Kidney (tissue), 13 donors: ENCODE measurements at regions not wholly inside any gene's neighbourhood (a gene's known extent, or its start where the extent isn't known, plus 50 kb on each side); places are given as distances from the start of the nearest gene placed in this dataset.
A peak's percentile ranks its signal among the peaks of the same experiment; 100 is the strongest.

Source experiments
- DNase-seq, 5 donors: peaks; one replicate each; pipeline ENCODE4 v3.0.0-alpha.2; 2013 to 2020
- FAIRE-seq: peaks from 2 replicates; lab custom pipeline; 2012; peaks lifted over from hg19 to GRCh38; lab: Jason Lieb, UNC
- H3K27ac ChIP-seq, 2 donors: one replicate each; pipeline ENCODE4 v1.7.0; 2013; ENCODE audit warnings: low read depth in 2 of 2, low read length in 2 of 2, inconsistent platforms in 1 of 2
- H3K27me3 ChIP-seq: one replicate; pipeline ENCODE4 v1.7.1; 2013; ENCODE audit warnings: low read length, inconsistent platforms; ENCODE audit not compliant: control insufficient read depth, insufficient read depth
- H3K36me3 ChIP-seq, 3 donors: one replicate each; pipeline versions ENCODE4 v1.7.0 to v1.7.1; 2013; ENCODE audit warnings: low read length in 3 of 3, control low read depth in 1 of 3, inconsistent platforms in 1 of 3; ENCODE audit not compliant: insufficient read depth in 3 of 3, control insufficient read depth in 2 of 3
- H3K4me1 ChIP-seq, 3 donors: one replicate each; pipeline versions ENCODE4 v1.7.0 to v1.7.1; 2013; ENCODE audit warnings: low read length in 3 of 3, inconsistent platforms in 1 of 3, low read depth in 1 of 3; ENCODE audit not compliant: control insufficient read depth in 2 of 3, insufficient read depth in 2 of 3
- H3K4me3 ChIP-seq, 3 donors: one replicate each; pipeline versions ENCODE4 v1.7.0 to v1.8.1; 2013; ENCODE audit warnings: low read length in 3 of 3, control low read depth in 1 of 3, inconsistent platforms in 1 of 3
- H3K9ac ChIP-seq, 3 donors: one replicate each; pipeline versions ENCODE4 v1.7.0 to v1.7.1; 2013; ENCODE audit warnings: low read length in 3 of 3, control low read depth in 1 of 3, inconsistent platforms in 1 of 3
- H3K9me3 ChIP-seq, 3 donors: one replicate each; pipeline versions ENCODE4 v1.7.0 to v1.7.1; 2013; ENCODE audit warnings: low read length in 3 of 3, control low read depth in 1 of 3, inconsistent platforms in 1 of 3; ENCODE audit not compliant: control insufficient read depth in 2 of 3, insufficient read depth in 1 of 3
- CTCF ChIP-seq: IDR thresholded peaks from 3 replicates; pipeline ENCODE4 v1.5.1; 2012; ENCODE audit warnings: mild to moderate bottlenecking, moderate library complexity, borderline replicate concordance; ENCODE audit not compliant: insufficient read depth; ENCODE audit errors: extremely low read depth
- intact Hi-C: fragments of 100-400 bp; cut with DNase I; formaldehyde crosslinking; loops from one replicate; pipeline ENCODE4 v1.11.1; 2022
- donor health status: control.
- donor health status: control.
- donor health status: control.
- donor health status: control.
- donor health status: control.
- donor health status: DM: yes; HTN: yes; CAD: no.
- donor health status: Normal renal cell carcinoma (clear cell type).

DNA sequence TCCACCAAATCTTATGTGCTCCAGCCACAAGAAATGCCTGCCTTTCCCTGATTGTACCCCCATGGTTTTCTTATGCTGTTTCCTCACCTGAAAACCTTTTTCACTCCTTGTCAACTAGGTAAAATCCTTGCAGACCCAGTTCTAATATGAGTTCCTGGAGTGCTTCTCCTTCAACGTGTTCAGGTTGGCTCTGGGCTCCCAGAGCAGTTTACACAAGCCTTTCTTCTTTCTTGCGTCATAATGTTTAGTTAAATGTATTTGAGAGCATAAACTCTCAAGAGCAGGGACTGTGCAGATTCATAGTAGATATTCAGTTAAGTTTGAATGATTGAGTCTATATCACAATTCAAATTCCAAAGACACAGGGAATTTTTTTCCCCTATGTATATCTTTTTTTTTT, 484.8 kb upstream of the CCDC196 start:
- no peak for TF ChIP-seq CTCF
- H3K9ac ChIP-seq: no peak overlapping the region
- DNase-seq (no peak), FAIRE-seq (no peak)
- H3K27ac ChIP-seq: no peak overlapping the region
- peaks cover 0 to 8% (median 0%) of the 10 kb centered on the region in 3 donors for H3K9me3 ChIP-seq
- intact Hi-C loops: no loop called here
- no peak overlapping the region for H3K4me3 ChIP-seq
- no peaks in the 10 kb centered on the region for H3K27me3 ChIP-seq
- no peaks in the 10 kb centered on the region for H3K36me3 ChIP-seq
- no peaks in the 10 kb centered on the region for H3K4me1 ChIP-seq

- no peak for FAIRE-seq
- no peak overlapping the region for H3K9ac ChIP-seq
- H3K4me3 ChIP-seq: no peak overlapping the region
- H3K36me3 ChIP-seq: no peaks in the 10 kb centered on the region
- H3K9me3 ChIP-seq: peaks cover 0 to 8% (median 0%) of the 10 kb centered on the region in 3 donors
- intact Hi-C loops: no loop called here
- DNase-seq: no peak
- no peaks in the 10 kb centered on the region for H3K27me3 ChIP-seq
- no peaks in the 10 kb centered on the region for H3K4me1 ChIP-seq
- no peak for TF ChIP-seq CTCF
- no peak overlapping the region for H3K27ac ChIP-seq
Observed at GRCh38 chr14:66003082-66003730, 483.0 kb upstream of the CCDC196 start.

DNA sequence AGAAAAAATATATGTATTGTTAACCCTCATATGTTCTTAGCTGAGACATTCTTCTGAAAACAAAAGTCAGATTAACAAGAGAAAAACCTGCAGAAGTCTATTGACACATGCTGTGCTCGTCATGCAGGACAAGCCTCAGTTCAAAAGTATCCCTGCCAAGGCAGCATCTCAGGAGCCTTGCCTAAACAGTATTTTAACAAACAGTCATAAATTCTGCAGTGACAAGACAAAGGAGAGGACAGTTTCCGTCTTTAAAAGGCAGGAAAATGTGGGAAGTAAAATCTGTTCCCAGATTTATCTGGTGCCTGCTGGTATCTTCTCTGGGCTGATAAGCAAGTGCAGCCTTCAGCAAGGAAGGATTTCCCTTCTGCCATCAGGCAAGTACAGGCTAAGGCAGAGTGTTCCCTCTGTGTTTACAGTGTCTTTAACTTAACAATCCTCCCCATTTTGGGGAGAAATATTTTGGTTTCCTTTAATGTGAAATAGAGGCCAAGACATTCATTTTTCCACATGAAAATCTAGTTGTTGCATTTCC, 480.2 kb upstream of the CCDC196 start:
- peaks cover 0 to 5% (median 0%) of the 10 kb centered on the region in 3 donors for H3K9me3 ChIP-seq
- TF ChIP-seq CTCF: no peak
- no peak for FAIRE-seq
- peak in 2 of 5 donors; percentile 8 to 48 for DNase-seq
- H3K27me3 ChIP-seq: no peaks in the 10 kb centered on the region
- no peak overlapping the region for H3K9ac ChIP-seq
- no peaks in the 10 kb centered on the region for H3K36me3 ChIP-seq
- no peaks in the 10 kb centered on the region for H3K4me1 ChIP-seq
- H3K4me3 ChIP-seq: no peak overlapping the region
- no peak overlapping the region for H3K27ac ChIP-seq
- intact Hi-C loops: no loop called here
